HG02678 (cell line): ENCODE measurements at regions not wholly inside any gene's neighbourhood (a gene's known extent, or its start where the extent isn't known, plus 50 kb on each side); places are given as distances from the start of the nearest gene placed in this dataset.

Source experiments
- ATAC-seq: cut with Tn5 transposase; IDR thresholded peaks from one replicate; pipeline ENCODE4 v1.9.1; 2021; ENCODE audit warnings: mild to moderate bottlenecking, moderate library complexity; ENCODE audit not compliant: unreplicated experiment

DNA sequence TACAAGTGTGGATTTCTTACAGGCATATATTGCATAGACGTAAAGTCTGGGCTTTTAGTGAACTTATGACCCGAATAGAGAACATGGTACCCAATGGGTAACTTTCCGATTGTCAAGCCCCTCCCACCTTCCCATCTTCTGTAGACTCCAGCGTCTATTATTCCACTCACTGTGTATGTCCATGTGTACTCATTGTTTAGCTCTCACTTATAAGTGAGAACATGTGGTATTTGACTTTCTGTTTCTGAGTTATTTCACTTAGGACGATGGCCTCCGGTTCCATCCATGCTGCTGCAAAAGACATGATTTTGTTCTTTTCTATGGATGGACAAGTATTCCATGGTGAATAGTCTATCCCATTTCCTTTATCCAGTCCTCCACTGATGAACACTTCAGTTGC is 306.4 kb downstream of the CD83 start:
- no peak for ATAC-seq

DNA sequence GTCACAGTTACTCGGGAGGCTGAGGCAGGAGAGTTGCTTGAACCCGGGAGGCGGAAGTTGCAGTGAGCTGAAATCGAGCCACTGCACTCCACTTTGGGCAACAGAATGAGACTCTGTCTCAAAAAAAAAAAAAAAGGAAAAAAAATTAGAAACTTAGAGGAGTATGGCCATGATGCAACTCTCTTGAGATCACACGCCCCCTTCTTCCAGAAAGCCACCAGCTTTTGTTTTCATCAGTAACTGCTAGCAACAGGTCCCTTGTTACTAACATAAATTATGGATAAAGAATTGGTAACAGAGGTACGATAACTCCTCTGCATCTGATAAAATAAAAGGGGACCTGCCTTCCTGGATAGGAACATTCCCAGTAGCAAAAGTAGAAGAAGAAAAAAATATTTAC is 308.2 kb downstream of the CD83 start:
- no peak for ATAC-seq

DNA sequence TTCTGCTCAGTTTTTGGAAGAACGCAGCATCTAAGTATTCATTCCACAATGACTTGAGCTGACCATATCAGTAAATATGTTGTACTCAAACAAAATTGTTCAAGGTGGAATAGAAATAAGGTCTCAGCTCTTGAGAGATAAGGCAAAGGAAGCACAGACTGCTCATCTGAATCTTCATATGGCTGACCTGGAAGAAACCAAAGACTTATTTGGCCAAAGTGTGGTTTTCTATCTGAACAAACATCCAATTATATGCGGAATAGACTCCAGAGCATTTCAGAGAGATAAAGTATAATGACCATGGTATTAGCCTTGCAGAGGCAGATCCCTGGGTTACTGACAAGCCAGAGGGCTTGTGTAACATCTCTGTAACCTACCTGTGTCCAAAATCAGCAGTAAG is 308.7 kb downstream of the CD83 start:
- no peak for ATAC-seq

DNA sequence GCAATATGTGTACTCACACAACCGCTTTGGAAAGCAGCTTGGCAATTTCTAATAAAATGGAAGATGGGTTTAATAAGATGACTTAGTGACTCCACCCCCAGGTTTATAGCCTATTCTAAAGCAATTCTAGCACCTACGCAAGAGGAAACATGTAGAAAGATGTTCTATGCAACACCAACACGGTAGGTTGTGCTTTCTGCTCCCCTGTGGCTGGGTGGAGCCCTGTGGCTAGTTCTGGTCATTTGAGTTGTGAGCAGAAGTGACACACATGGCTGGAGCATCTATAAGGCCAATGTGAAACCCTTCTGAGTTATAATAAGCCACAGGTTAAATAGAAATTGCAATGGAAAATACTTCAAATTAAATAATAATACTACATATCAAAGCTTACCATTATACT is 310.7 kb downstream of the CD83 start:
- ATAC-seq: no peak

DNA sequence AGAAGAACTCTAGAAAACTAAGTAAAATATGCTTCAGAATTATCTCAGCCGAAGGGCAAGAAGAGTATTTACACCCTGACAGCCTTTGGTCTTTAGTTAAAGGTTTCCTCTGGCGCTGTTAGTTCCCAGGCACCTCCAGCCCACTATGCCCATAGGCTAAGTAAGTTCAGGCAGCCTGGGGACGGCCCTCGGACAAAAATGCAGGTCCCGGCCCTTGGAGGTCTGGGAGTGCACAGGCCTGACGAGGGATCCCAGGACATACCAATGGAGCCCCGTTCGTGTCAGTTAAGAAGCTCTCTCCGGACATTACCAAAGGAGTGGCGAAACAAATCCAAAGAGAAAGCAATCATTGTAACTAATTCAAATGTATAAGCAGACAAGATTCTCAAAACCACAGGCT is 311.8 kb downstream of the CD83 start:
- no peak for ATAC-seq

DNA sequence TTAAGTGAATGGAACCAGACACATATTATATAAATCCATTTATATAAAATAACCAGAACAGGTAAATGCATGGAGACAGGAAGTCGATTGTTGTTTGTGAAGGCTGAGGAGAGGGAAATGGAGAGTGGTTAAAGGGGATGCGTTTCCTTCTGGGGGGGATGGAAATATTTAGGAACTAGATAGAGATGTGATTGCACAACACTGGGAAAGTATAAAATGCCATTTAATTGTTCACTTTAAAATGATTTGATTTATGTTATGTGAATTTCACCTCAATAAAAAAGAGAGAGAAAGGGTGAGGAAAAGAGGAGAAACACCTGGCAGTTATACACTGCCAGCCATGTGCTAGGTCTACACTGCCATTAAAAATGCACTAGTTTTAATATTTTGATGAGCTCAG is 312.6 kb downstream of the CD83 start:
- ATAC-seq: no peak

DNA sequence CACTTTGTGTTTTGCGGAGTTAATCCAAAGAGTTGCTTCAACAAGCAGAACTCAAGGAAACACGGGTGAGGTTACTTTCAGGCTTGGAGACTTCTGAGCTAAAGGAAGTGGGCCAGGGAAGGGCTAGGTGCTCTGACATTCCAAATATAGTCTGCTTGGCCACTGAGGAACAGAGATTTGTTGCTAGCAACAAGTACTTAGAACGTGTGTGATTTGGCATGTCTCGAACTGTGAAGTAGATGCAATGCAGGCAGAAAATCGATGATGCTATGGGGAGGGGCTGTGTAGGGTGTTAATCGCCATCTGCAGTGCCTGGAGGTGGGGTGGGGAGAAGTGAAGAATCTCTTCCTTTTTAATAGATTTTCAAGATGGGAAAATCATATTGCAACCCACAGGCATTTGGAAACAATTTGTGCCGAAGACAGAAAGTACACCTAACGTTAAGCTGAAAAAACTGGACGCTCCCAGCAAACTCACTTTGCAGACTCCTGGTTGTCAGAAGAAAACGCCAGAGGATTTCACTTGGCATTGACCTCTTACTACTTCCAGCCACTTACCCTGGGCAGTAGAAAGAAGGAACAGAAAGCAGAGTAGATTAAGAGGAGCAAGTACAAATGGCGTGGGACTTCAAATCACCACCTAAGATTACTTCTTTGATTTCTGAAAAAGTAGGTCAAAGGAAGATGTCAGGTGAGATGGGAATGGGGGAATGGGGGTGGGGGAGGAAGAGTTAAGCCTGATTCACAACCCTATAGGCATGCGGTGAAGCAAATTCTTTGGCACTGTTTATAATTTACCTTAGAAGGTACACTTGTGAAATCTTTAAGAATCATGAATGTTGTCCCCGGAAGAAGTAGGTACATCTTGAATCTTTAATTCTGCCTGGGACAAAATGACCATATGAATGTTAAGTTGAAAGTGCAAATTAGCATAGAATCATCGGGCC is 314.1 kb downstream of the CD83 start:
- no peak for ATAC-seq

DNA sequence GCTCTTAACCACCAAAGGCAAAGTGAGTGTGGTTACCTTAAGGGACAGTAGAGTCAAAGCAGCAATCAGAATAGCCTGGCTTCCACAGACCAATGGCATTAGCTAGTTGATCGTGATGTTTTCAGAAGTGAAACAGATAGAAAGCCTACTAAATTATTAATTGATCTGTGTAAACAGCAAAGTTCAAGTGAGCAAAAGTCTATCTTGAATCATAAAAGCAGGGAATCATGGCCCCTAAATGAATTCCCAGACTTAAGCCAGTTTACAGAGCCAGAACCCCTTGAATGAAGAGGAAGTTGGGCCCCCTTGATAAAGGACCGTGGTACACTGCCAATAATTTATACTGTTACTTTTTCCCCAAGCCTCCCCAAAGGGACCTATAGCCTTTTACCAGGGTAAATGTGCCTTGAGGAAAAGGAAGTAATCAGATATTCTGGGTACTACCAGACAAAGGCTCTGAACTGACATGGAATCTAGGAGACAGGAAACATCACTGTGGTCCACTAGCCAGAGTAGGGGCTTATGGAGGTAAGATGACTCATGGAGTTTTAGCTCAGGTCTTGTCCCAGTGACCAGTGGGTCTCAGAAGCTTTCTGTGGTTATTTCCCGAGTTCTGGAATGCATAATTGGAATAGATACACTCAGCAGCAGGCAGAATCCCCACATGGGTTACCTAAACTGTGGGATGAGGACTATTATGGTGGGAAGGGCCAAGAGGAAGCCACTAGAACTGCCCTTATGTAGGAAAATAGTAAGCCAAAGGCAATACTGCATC is 317.5 kb downstream of the CD83 start:
- no peak for ATAC-seq

DNA sequence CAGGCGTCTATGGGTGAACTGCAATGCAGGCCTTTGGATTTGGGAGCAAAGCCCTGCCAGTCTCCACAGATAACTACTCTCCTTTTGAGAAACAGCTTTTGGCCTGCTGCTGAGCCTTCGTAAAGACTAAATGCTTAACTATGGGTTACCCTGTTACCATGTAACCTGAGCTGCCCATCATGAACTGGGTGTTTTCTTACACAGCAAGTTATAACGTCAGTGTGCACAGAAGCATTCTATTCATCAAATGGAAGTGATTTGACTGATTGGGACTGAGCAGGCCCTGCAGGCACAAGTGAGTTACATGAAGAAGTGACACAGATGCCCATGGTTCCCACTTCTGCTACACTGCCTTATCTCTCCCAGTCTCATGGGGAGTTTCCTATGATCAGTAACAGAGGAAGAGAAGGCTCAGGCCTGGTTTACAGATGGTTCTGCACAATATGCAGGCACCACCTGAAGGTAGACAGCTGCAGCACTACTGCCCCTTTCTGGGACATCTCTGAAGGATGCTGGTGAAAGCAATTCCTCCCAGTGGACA is 319.1 kb downstream of the CD83 start:
- no peak for ATAC-seq

DNA sequence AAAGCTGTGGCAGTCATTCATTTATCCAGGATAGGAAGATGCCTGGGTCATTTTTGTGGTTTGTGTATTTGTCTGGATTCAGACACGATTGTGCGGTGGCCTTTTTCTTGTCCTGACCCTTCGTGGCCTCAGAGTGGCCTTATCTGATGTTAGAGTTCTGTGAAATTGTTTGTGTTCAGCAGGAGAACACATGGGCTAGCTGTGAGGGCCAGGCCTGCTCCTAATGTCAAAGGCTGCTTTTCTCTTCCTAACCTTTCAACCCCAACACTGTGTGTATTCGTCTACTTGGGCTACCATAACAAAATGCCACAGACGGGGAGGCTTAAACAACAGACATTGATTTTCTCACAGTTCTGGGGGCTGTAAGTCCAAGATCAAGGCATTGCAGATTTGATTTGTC is 321.8 kb downstream of the CD83 start:
- no peak for ATAC-seq

DNA sequence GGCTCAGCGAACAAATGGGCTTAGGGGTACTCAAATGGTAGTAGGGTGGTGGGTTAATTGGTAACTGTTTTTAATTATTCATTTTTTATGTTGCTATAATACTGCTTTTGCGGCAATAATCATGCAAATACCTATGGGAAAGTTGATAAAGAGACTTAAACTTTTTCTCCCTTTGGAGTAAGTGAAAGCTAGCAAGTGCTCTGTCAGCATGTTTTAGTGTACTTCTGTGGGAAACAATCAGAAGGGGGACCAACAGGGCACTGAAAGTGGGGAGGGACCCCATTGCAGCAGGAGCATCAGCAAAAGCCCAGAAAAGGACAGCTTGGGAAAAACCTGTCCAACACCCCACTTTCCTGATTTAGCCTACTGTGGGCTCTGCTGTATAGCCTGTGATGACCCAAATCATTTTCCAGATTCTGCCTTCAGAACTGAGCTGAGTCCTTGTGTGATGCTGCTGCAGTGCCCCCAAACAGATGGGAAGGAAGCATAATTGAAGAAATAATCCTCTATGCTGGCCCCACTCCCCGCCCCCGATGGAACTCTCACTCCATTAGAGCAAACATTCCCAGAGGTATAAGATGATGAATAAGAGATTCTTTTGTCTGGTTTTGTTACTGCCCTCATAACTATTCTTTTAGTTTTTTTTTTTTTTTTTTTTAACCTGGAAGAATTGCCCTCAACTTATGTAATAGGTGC is 322.8 kb downstream of the CD83 start:
- ATAC-seq: no peak

DNA sequence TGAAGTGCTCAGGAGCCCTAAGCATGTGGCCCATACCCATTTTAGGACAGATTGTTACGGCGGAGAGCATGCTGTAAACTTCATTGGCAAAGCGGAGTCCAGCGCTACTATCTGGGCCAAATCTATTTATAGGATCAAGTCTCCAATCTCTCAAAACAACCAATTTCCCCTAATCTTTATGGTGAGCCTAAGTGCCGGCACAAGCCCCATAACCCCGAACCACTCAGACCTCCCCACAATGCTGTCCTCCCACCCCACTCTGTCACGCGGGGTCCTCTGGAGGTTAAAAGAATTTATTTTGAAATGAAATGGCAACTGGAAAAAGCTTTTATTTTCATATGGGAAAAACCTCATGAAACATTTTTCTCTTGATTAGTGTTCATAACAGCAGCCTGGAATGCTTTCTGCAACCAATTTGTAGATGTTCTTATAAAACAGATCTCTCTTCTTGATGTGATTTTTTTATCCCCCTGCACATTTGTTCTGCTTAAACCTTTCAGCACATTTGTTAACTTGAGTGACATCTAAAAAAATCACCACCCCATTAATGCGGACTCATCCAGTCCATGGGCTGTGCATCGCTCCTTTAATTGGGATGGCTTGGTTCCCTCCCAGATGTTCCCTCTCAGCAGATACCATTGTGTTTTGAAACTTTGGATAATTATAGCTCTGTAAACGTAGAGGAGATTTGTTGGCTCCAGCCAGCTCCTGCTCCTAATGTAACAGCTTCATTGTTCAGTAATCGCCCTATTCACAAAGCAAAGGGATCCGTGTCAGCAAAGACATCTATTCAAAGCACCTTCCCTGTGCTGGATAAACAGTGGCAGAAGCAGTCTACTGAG is 323.6 kb downstream of the CD83 start:
- ATAC-seq: no peak

DNA sequence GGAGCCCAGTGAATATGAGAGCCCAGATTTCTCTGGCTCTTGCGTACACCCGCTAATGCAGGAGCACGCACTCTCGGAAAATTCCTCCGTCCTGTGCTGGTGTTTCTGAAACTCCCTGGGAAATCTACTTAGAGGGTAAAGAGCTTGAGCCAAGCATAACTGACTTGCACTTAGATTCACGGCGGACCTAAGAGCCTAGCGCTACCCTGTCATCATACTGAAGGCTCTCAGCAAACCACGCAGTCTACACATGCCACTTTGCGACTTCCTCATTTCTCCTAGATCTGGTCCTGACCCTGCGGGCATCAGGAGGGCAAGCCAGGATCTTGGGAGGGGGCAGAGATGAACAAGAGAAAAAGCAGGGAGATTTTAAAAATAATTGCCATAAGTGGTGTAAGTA is 324.7 kb downstream of the CD83 start:
- ATAC-seq: no peak

DNA sequence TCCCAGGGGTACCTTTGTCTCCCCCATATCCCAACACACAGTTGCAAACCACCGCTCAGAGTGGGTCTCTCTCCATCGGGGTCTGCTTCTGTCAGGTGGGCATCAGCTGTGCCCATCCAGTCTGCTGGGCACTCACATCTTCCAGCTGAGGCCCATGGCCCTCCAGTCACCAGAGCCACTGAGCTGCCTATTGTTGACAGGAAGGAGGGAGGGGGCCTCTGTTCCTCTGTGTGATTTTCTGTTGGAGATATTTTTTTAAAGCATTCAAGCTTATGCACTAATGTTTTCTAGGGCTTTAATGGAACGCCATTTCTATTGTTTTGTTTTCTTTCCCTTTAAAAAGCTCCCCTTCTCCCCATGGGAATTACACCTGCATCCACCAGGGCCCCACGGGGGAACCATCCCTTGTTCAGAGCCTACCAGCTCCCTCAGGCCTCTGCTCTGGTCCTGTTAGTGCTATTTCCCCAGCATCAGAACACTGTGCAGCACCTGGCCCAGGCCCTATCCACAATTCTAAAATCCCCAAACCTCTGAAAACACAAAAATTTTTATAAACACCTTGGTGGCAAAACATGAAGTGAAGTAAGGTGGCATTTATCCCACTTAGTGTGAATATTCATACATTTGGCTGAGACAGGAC is 326.2 kb downstream of the CD83 start:
- ATAC-seq: no peak

DNA sequence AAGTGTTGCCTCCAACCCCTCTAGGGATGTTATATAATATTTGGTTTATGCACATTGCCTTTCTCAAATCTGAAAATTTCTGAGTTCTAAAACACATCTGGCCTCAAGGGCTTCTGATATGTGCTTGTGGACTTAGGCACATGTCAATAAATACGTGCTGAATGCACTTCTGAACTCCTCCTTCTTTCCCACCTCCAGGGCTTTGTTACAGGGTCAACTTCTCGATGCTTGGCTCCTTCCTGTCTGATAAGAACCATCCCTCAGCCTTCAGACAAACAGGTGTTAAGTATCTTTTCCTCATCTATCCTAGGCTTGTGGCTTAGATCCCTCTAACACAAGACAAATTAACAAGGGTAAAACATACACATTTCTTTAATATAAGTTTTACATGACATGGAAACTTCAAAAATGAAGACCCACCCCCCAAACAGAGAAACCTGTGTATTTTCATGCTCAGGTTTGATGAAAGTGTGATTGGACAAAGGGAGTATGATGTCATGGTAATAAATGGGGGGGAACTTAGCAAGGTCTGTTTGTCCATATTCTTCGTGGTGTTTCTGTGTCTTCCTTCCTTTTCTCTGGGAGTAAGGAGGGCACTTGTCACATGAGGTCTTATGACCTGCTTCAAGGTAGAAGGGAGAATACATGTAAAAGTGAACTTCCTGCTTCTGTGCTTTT is 326.9 kb downstream of the CD83 start:
- no peak for ATAC-seq

DNA sequence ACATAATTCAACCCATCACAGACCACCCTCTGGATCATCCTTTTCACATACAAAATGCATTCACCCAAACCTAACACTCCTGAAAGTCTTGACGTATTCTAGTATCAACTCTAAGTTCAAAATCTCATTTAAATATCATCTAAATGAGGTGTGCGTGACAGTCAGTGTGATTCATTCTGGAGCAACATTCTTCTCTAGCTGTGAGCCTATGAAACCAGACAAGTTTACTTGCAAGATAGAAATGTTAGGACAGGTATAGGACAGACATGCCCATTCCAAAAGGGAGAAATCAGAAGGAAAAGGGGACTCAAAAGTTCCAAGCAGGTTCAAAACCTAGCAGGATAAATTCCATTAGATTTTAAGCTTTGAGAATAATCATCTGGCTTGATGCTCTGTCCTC is 329.7 kb downstream of the CD83 start:
- ATAC-seq: no peak

DNA sequence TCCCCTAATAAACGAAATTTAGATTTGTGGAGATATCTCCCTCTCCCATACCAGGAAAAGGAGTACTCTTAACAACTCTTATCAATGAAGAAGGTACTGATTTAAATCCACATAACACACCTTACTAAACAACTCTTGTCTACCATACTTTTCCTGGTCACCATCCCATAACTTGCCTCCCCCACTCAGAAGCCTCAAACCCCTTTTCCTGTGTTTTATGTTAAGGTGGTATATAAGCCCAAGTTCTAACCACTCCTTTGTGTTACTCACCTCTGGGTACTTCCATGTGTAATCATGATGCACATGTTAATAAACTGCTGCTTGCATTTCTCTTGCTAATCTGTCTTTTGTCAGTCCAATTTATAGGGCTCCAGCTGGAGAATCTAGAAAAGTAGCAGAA is 330.7 kb downstream of the CD83 start:
- no peak for ATAC-seq

DNA sequence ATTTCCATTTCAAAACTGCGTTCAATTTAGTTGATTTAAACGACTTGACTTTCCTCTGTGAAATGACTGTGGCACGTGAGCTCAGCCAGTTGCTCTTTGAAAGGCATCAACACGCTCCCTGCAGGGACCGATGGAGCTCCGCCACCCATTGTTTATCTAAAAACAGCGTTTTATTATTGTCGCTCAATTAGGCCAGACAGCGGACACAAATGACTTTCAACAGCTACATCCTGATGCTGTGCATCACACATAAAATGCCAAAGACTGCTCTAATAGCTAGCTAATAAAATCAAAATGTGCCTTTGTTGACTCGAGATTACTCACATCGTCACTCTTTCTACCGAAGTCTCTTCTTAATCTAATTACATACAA is 332.5 kb downstream of the CD83 start:
- no peak for ATAC-seq

DNA sequence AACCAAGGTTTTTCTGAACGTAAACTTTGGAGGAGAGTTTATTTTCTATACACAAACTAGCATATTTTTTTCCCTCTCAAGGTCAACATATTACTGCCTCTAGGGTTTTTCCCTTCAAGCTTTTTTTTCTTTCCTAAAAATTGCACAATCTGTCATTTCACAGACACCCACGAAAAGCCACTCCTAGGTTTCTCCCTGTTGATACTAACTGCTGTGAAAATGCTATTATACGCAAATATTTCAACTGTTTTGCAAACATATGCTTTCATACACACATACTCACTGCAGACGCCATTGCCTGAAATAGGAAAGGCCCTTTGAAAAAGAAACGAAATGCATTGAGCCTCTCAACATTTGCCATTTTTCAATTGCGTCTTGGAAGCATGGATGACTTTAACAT is 333.0 kb downstream of the CD83 start:
- no peak for ATAC-seq
